ENCODE measurements at regions not wholly inside any gene's neighbourhood (a gene's known extent, or its start where the extent isn't known, plus 50 kb on each side); places are given as distances from the start of the nearest gene placed in this dataset.

GRCh38 chr4:71867598-71867997 is 83.7 kb upstream of the GC start:
- TF ChIP-seq CTCF (conservative IDR thresholded peaks at IDR 0.05; ENCODE audit: low read depth, low read length), result no peak
- TF ChIP-seq EZH2 (IDR thresholded peaks at IDR 0.05; ENCODE audit: low read length, unreplicated experiment), result no peak
